Endothelial cell of umbilical vein (primary cell): ENCODE measurements at regions not wholly inside any gene's neighbourhood (a gene's known extent, or its start where the extent isn't known, plus 50 kb on each side); places are given as distances from the start of the nearest gene placed in this dataset.

Experiments
- EZH2 ChIP-seq: IDR thresholded peaks from 2 replicates; pipeline ENCODE4 v1.6.1; 2012; ENCODE audit warnings: borderline replicate concordance, low read depth, mild to moderate bottlenecking, moderate library complexity, low read length, inconsistent platforms; ENCODE audit not compliant: severe bottlenecking
- FOS ChIP-seq: IDR thresholded peaks from 2 replicates; pipeline ENCODE4 v1.6.1; 2011; ENCODE audit warnings: mild to moderate bottlenecking, low read length, moderate library complexity, borderline replicate concordance; ENCODE audit not compliant: insufficient read depth
- GATA2 ChIP-seq: IDR thresholded peaks from 2 replicates; pipeline ENCODE4 v1.7.0; 2011; ENCODE audit warnings: low read depth, mild to moderate bottlenecking, moderate library complexity, mixed read lengths, low read length; ENCODE audit not compliant: insufficient read length, insufficient read depth
- JUN ChIP-seq: IDR thresholded peaks from 2 replicates; pipeline ENCODE4 v1.6.1; 2011; ENCODE audit warnings: borderline replicate concordance, low read depth; ENCODE audit not compliant: insufficient read length, insufficient read depth
- MAX ChIP-seq: IDR thresholded peaks from 2 replicates; pipeline ENCODE4 v1.6.1; 2011; ENCODE audit not compliant: insufficient read depth, insufficient read length
- MYC ChIP-seq: IDR thresholded peaks from one replicate; pipeline ENCODE4 v1.6.1; 2011; ENCODE audit warnings: mild to moderate bottlenecking, low read depth, low read length
- POLR2A ChIP-seq: IDR thresholded peaks from 2 replicates; pipeline ENCODE4 v1.6.1; 2012; ENCODE audit warnings: low read depth, mild to moderate bottlenecking, control low read depth, low read length
- POLR2AphosphoS5 ChIP-seq: IDR thresholded peaks from 2 replicates; pipeline ENCODE4 v1.6.1; 2012; ENCODE audit warnings: low read depth, mild to moderate bottlenecking, control low read depth, low read length, moderate library complexity; ENCODE audit not compliant: insufficient read depth
- TF ChIP-seq, protein P1 (sequence below), 2 donors: IDR thresholded peaks; 1 replicate in 1 of 2; 2 replicates in 1 of 2; pipeline ENCODE4 v1.5.1; 2011; ENCODE audit warnings: low read length in 2 of 2, mild to moderate bottlenecking in 2 of 2, moderate library complexity in 2 of 2, control low read depth in 1 of 2, inconsistent platforms in 1 of 2, low read depth in 1 of 2; ENCODE audit not compliant: insufficient read depth in 1 of 2; ENCODE audit errors: extremely low read depth in 1 of 2

- TF ChIP-seq EZH2 (no peak), POLR2A (no peak), POLR2AphosphoS5 (no peak), MAX (no peak), GATA2 (no peak), MYC (no peak), JUN (no peak), FOS (no peak)
- TF ChIP-seq, protein P1, sequence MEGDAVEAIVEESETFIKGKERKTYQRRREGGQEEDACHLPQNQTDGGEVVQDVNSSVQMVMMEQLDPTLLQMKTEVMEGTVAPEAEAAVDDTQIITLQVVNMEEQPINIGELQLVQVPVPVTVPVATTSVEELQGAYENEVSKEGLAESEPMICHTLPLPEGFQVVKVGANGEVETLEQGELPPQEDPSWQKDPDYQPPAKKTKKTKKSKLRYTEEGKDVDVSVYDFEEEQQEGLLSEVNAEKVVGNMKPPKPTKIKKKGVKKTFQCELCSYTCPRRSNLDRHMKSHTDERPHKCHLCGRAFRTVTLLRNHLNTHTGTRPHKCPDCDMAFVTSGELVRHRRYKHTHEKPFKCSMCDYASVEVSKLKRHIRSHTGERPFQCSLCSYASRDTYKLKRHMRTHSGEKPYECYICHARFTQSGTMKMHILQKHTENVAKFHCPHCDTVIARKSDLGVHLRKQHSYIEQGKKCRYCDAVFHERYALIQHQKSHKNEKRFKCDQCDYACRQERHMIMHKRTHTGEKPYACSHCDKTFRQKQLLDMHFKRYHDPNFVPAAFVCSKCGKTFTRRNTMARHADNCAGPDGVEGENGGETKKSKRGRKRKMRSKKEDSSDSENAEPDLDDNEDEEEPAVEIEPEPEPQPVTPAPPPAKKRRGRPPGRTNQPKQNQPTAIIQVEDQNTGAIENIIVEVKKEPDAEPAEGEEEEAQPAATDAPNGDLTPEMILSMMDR (IDR thresholded peaks at IDR 0.05; ENCODE audit: extremely low read depth in 1 of 2, insufficient read depth in 1 of 2, low read depth in 1 of 2, low read length in 2 of 2): no peak
Measured at GRCh38 chr3:159818997-159819500, 169.6 kb upstream of the IL12A start.
